K562 (cell line): ENCODE measurements at regions not wholly inside any gene's neighbourhood (a gene's known extent, or its start where the extent isn't known, plus 50 kb on each side); places are given as distances from the start of the nearest gene placed in this dataset.

ENCODE experiments used
- ATAC-seq: fragments of 200-7000 bp; cut with Tn5 transposase; 3 replicates; pipeline ENCODE4 v1.9.1; 2020; ENCODE audit warnings: moderate library complexity
- BruUV-seq: library from RNA; stranded (reverse); fragments of 400-500 nt; replicated peaks from 2 replicates; lab custom pipeline; 2021; lab: Mats Ljungman, UMichigan
- CTCF ChIA-PET: fragments of 300-600 bp; formaldehyde crosslinking; extraction: SDS; loops from one replicate; lab custom pipeline; 2021; ENCODE audit warnings: low intra/inter-chr PET ratio; lab: Yijun Ruan, JAX
- POLR2A ChIA-PET: fragments of 300-600, 350-650 bp; sonication (Branson Sonifier 250); formaldehyde crosslinking; extraction: SDS; loops from one replicate; lab custom pipeline; 2021; ENCODE audit warnings: antibody characterized with exemption, inconsistent platforms; lab: Yijun Ruan, JAX
- DNase-seq, 4 experiments: peaks; one replicate each; pipeline versions ENCODE4 v3.0.0 to v3.0.0-alpha.2; 2011 to 2018; ENCODE audit warnings: low spot score in 3 of 4, mixed read lengths in 3 of 4; ENCODE audit errors: extremely low read depth in 1 of 4
- FAIRE-seq: peaks from 2 replicates; lab custom pipeline; 2011; peaks lifted over from hg19 to GRCh38; lab: Jason Lieb, UNC
- H2AFZ ChIP-seq: 2 replicates; pipeline ENCODE4 v1.6.0; 2011; ENCODE audit warnings: low read depth, low read length, control low read depth, inconsistent platforms
- H3K27ac ChIP-seq: fragments of 200-600 bp; 3 replicates; pipeline ENCODE4 v1.8.0; 2011; ENCODE audit warnings: low read depth, mild to moderate bottlenecking, control low read depth, inconsistent platforms, low read length, moderate library complexity, mixed read lengths; ENCODE audit errors: extremely low read depth
- H3K27me3 ChIP-seq, 2 experiments: fragments of 300-600 bp in 1 of 2; 2 replicates in 1 of 2; 3 replicates in 1 of 2; pipeline versions ENCODE4 v1.6.0 to v1.8.0; 2011; ENCODE audit warnings: inconsistent platforms in 2 of 2, low read length in 2 of 2, mild to moderate bottlenecking in 1 of 2, mixed read lengths in 1 of 2, moderate library complexity in 1 of 2; ENCODE audit not compliant: control insufficient read depth in 2 of 2, insufficient read depth in 2 of 2
- H3K36me3 ChIP-seq: fragments of 300-600 bp; 3 replicates; pipeline ENCODE4 v1.8.0; 2011; ENCODE audit warnings: mild to moderate bottlenecking, low read length, inconsistent platforms; ENCODE audit not compliant: control insufficient read depth, insufficient read depth
- H3K4me1 ChIP-seq, 2 experiments: fragments of 200-600 bp in 1 of 2; replicated peaks in 1 of 2; 2 replicates in 1 of 2; 3 replicates in 1 of 2; pipeline versions ENCODE4 v1.5.1 to v1.8.0; 2011; ENCODE audit warnings: inconsistent platforms in 2 of 2, low read length in 2 of 2, mild to moderate bottlenecking in 1 of 2, mixed read lengths in 1 of 2, moderate library complexity in 1 of 2; ENCODE audit not compliant: control insufficient read depth in 2 of 2, insufficient read depth in 2 of 2
- H3K4me2 ChIP-seq: 2 replicates; pipeline ENCODE4 v1.6.1; 2011; ENCODE audit warnings: low read length, control low read depth, inconsistent platforms, mixed read lengths; ENCODE audit not compliant: insufficient read depth
- H3K4me3 ChIP-seq: fragments of 200-600 bp; sonication (generic), shearing (Covaris generic); 2 replicates; pipeline ENCODE4 v1.5.1; 2016; ENCODE audit warnings: control low read depth, inconsistent platforms
- H3K79me2 ChIP-seq: fragments of 200-600 bp; 3 replicates; pipeline ENCODE4 v1.8.0; 2011; ENCODE audit warnings: low read length, inconsistent platforms; ENCODE audit not compliant: control insufficient read depth, insufficient read depth
- H3K9ac ChIP-seq, 2 experiments: 2 replicates each; pipeline versions ENCODE4 v1.6.0 to v1.6.1; 2011; ENCODE audit warnings: low read depth in 2 of 2, low read length in 2 of 2, control low read depth in 1 of 2, inconsistent platforms in 1 of 2, mild to moderate bottlenecking in 1 of 2, mixed read lengths in 1 of 2; ENCODE audit not compliant: insufficient read depth in 1 of 2
- H3K9me1 ChIP-seq: one replicate; pipeline ENCODE4 v1.6.0; 2011; ENCODE audit warnings: inconsistent platforms, mild to moderate bottlenecking, low read length, moderate library complexity; ENCODE audit not compliant: control insufficient read depth, insufficient read depth
- H3K9me3 ChIP-seq: replicated peaks from 2 replicates; pipeline ENCODE4 v1.5.1; 2011; ENCODE audit warnings: low read depth, low read length, inconsistent platforms; ENCODE audit not compliant: control insufficient read depth, insufficient read depth
- H4K20me1 ChIP-seq: replicated peaks from 2 replicates; pipeline ENCODE4 v1.6.1; 2011; ENCODE audit warnings: low read length, inconsistent platforms, mixed read lengths; ENCODE audit not compliant: control insufficient read depth, insufficient read depth
- CBFB ChIP-seq: sonication (generic); formaldehyde crosslinking; IDR thresholded peaks from 2 replicates; pipeline ENCODE4 v1.4.0; 2020; ENCODE audit warnings: mild to moderate bottlenecking, missing genetic modification reagents
- HSF4 ChIP-seq: fragments of 250-450 bp; sonication (Bioruptor Pico); IDR thresholded peaks from 2 replicates; pipeline ENCODE4 v2.1.2; 2022; ENCODE audit warnings: mild to moderate bottlenecking, moderate library complexity, borderline replicate concordance
- NCOR1 ChIP-seq: fragments of 450-650 bp; IDR thresholded peaks from 2 replicates; pipeline ENCODE4 v1.6.1; 2016; ENCODE audit warnings: mild to moderate bottlenecking, moderate library complexity
- POLR2H ChIP-seq: IDR thresholded peaks from 2 replicates; pipeline ENCODE4 v1.6.1; 2016; ENCODE audit warnings: missing genetic modification characterization, low read depth, mild to moderate bottlenecking, control low read depth, missing compliant biosample characterization, moderate library complexity
- PURB ChIP-seq: sonication (generic); formaldehyde crosslinking; IDR thresholded peaks from 2 replicates; pipeline ENCODE4 v1.9.0; 2021; ENCODE audit warnings: low read depth, mild to moderate bottlenecking, missing genetic modification reagents
- REST ChIP-seq, 2 experiments: fragments of 450-650 bp; formaldehyde crosslinking in 1 of 2; IDR thresholded peaks; 2 replicates each; pipeline versions ENCODE4 v1.4.0 to v1.6.1; 2014 to 2020; ENCODE audit warnings: mild to moderate bottlenecking in 2 of 2, borderline replicate concordance in 1 of 2, low read depth in 1 of 2
- SRSF9 ChIP-seq: fragments of 200-400 bp; formaldehyde crosslinking; IDR thresholded peaks from 2 replicates; pipeline ENCODE4 v1.6.1; 2017; ENCODE audit warnings: low read depth, low read length, borderline replicate concordance
- XRCC4 ChIP-seq: IDR thresholded peaks from one replicate; pipeline ENCODE4 v1.6.1; 2011; ENCODE audit not compliant: insufficient read depth, insufficient read length; ENCODE audit errors: extremely low read depth
- ZNF165 ChIP-seq: fragments of 250-450 bp; sonication (Bioruptor Pico); IDR thresholded peaks from 2 replicates; pipeline ENCODE4 v1.4.0; 2020; ENCODE audit warnings: borderline replicate concordance
- in situ Hi-C: fragments of 300-500 bp; cut with MboI; formaldehyde crosslinking; loops from 4 replicates; pipeline ENCODE4 v1.15.0; 2018; ENCODE audit warnings: inconsistent platforms, mixed read lengths
- intact Hi-C: fragments of 100-400 bp; cut with micrococcal nuclease; formaldehyde crosslinking; loops from 2 replicates; pipeline ENCODE4 v1.14.2; 2022

- ChIA-PET CTCF (no interaction called here), POLR2A (no interaction called here)
- H3K9me1 ChIP-seq = no peaks in the 10 kb centered on the region
- H3K4me3 ChIP-seq = no peak overlapping the region
- H3K4me2 ChIP-seq = no peak overlapping the region
- intact Hi-C loops = no loop called here
- H3K27ac ChIP-seq = no peak overlapping the region
- in situ Hi-C loops = no loop called here
- no peak overlapping the region for H3K9ac ChIP-seq
- FAIRE-seq (no peak), DNase-seq (no peak), ATAC-seq (no peak)
- no peaks in the 10 kb centered on the region for H3K36me3 ChIP-seq
- BruUV-seq = no TSS peak
- H2AFZ ChIP-seq = no peak overlapping the region
- no peaks in the 10 kb centered on the region for H4K20me1 ChIP-seq
- H3K79me2 ChIP-seq = no peaks in the 10 kb centered on the region
- no peaks in the 10 kb centered on the region for H3K4me1 ChIP-seq
- H3K27me3 ChIP-seq = no peaks in the 10 kb centered on the region
- no peaks in the 10 kb centered on the region for H3K9me3 ChIP-seq
- no peak for TF ChIP-seq XRCC4
- TF ChIP-seq POLR2H (tag) = no peak
- TF ChIP-seq CBFB (CRISPR knock-in tag) = no peak
- no peak for TF ChIP-seq PURB (CRISPR knock-in tag)
- no peak for TF ChIP-seq SRSF9
- TF ChIP-seq NCOR1 = no peak
- no peak for TF ChIP-seq ZNF165 (CRISPR knock-in tag)
- TF ChIP-seq HSF4 (CRISPR knock-in tag) = no peak
- no peak for TF ChIP-seq REST (IDR thresholded peaks at IDR 0.05; ENCODE audit: borderline replicate concordance)
- TF ChIP-seq REST (CRISPR knock-in tag; IDR thresholded peaks at IDR 0.05; ENCODE audit: low read depth) = no peak
Measured at GRCh38 chr4:35643661-35644060, 600.7 kb downstream of the ARAP2 start.
